Stimulated activated CD8-positive, alpha-beta memory T cell treated with anti-CD3 and anti-CD28 coated beads, Interleukin-15, amount 100 ng/mL, for 24 hours (primary cell): ENCODE measurements at regions not wholly inside any gene's neighbourhood (a gene's known extent, or its start where the extent isn't known, plus 50 kb on each side); places are given as distances from the start of the nearest gene placed in this dataset.
"Not testable (repeated sequence)": the region's sequence is repeated elsewhere in the genome, so short reads cannot be mapped to it uniquely, and the experiment has no call there.

Experiments used
- DNase-seq: peaks from one replicate; pipeline ENCODE4 v3.0.0-alpha.2; 2020; ENCODE audit warnings: low read depth

DNA sequence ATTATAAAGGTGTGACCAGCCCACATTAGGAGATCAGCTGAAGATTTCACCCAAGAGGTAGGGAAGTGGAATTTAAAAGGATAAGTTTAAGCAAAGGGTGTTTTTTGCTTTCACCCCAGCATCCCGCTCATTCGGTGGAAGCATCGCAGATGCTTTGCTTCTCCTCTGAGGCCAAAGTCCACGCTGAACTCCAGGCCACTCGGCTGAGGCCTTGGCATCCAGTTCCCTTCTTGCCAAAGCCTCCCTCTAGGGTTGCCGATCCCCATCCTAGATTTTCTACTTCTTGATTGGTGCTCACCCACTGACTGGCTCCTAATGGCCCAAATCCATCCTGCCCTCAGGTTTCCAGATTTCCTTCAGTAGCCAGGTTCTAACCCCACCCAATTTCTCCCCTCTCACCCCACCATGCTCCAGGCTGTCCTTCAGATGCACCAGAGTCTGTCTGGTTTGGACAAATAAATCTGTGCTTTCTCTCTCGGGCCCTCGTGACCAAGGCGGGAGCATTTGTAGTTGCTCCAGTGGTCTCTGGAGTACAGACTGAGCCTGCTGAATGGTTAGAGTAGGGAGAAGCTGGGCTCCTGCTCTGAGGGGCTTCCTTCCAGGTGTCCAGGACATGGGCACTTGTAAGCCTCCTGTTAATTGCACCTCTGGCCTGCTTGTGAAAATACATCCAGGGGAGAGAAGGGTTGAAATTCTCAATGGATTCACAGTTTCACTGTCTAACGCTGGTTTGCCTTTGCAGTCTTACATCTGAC, 193.2 kb downstream of the C1orf94 start:
- no peak for DNase-seq

DNA sequence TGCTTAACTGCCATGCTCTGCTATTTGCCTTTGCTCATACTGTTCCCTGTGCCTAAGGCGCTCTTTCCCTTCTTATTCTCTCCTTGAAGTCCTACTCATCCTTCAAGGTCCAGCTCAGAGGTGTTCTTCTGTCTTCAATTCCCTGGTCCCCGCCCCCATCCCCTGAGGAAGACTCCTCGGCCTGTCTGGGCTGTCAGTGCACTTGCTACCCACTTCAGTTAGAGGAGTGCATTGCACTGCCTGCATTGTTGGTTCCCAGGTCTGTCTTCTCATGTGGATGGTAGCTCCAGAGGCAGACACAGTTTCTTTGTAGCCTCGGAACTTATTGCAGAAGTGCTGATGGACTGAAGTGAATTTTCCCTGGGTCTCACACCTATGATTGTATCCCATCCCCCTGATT, 194.0 kb downstream of the C1orf94 start:
- no peak for DNase-seq

DNA sequence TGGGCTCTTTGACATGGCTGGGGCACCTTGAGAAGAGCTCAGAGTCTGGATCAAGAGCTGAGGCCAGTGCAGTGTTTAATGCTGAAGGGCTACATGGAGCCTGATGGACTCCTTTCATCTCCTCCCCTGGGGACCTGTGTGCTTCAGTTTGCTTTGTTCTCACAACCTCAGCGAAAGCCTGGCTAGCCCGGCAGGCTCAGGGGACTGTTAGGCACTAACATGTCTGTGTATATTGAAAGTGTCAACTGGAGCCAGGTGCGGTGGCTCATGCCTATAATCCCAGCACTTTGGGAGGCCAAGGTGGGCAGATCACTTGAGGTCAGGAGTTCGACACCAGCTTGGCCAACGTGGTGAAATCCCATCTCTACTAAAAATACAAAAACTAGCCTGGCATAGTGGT, 194.5 kb downstream of the C1orf94 start:
- not testable (repeated sequence) for DNase-seq

DNA sequence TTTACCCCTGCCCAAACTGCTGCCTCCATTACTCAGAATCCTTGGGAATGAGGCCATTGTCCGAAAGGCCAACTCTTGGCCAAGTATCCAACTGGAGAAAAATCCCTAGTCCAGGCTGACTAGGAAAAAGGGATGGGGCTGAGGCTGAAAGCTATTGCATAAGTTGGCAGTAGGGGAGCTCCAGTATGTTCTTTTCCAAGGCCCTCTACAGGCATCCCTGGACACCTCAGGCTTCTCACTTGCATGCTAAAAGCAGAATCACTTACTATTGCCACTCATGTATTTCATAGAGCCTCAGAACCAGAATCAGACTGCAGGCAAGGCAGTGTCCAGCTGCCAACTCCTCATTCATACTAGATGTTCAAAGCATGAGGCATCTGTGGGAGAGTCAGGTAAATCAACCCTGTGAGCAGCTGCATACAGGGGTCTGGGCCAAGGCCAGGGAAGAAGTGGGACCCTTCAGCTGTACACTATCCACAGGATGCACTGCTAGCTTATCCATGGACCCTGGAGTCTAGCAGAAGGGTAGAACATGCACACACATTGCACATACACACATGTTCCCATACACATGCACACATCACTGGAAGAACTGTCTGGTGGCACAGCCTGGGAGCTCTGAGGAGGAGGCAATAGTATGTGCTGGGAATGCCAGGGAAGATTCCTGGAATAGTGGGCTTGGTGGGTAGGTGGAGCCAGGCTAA, 195.3 kb downstream of the C1orf94 start:
- no peak for DNase-seq

DNA sequence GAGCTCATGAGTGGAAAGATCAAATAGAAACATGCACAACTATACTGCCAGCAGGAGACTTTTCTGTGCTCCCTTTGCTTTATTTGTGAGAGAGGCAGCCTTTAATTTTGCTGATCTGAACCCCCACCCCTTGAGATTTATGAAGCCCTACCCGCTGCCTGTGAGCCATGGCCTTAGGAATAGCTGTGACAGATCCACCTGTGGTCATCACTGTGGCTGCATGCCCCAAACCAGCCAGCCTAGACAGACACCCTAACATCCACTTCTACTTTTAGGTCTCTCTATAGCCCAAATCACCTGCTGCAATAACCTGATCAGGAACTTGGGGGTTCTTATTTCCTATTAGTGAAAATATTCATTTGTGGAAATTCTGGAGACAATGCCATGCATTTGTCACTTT, 196.2 kb downstream of the C1orf94 start:
- no peak for DNase-seq

DNA sequence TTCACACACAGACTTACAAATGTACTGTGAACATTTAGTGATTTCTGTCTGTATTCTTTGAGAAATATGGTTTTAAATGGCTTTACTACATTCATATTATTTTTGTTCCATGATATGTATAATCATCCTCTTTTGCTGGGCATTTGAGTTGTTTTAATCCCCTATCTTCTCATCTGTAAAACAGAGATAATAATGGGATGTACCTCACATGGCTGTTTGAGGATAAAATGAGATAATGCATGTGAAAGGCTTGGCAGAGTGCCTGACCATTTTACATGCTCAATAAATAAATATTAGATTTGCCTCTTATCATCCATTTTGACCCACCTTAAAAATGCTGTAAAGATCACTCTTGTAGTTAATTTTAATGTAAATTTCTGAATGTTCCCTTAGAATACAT, 197.2 kb downstream of the C1orf94 start:
- DNase-seq, result no peak

DNA sequence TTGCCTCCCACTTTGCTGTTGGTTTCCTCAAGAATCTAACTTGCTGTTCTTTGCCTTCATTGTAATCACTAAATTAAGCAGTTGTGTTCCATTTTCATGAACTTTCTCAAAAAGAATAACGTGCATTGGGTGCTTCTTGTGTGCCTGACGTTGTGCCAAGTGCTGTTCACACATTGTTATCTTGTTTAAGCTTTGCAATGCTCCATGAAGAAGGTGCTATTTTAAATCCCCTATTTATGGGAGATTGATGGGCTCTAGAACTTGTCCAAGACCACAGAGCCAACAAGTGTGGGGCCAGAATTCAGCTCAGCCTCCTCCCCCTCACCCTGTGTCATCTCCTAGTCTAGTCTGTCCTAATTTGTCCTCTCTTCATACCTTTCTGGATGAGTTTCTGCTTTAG, 199.8 kb downstream of the C1orf94 start:
- no peak for DNase-seq

DNA sequence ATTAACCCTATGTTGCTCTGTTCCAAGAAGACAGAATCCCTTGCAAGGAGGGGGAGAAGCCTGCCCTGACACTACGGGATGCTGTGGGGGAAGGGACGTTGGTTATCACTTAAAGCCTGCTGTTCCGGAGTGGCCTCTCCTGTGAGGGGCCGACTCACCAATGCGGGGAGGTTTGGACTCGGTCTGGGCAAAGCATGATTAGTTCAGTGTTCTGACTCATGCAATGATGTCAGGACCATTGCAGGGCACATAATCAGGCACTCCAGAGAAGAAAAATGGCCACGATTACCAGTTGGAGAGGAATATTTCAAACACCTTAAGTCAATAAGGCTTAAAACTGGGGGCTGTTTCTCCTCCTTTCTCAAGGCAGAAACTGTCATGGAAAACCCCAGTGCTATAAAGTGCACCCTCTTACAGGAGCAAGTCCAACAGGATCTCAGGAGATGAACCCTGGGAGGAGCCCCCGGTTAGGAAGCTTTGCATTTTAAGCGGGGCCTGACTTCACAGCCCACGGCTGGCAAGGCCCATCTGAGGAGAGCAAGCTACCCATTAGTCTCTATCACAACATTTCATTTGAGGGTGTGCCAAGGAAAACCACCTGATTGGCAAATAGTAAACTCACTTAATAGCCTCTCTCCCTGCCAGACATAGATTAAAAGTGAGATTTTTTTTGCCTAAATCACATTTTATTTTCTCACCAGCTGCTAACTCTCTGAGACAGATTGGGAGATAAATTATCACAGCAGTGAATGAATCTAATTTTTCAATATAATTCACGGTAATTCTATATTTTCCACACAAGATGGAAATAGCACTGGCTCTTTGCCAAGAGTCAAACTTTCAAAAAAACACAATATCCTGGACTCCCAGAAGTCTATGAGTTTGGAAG, 202.5 kb downstream of the C1orf94 start:
- DNase-seq, result no peak

DNA sequence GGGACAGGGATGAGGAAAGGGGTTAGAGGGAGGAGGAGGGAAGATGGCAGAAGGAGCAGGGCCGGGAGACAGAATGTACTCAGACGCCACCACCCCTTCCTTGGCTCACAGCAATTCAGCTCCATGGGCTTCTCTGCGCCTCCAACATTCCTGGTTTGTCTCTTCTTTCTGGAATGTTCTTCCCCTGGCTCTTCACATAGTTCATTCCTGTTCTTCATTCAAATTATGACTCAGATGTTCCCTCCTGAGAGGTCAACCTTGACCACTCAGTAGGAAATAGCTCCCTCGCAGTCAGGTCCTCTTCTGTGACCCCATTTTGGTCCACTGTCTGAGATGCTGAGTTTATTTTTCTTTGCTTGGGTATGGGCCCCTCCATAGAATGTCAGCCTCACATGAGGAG, 203.2 kb downstream of the C1orf94 start:
- no peak for DNase-seq

DNA sequence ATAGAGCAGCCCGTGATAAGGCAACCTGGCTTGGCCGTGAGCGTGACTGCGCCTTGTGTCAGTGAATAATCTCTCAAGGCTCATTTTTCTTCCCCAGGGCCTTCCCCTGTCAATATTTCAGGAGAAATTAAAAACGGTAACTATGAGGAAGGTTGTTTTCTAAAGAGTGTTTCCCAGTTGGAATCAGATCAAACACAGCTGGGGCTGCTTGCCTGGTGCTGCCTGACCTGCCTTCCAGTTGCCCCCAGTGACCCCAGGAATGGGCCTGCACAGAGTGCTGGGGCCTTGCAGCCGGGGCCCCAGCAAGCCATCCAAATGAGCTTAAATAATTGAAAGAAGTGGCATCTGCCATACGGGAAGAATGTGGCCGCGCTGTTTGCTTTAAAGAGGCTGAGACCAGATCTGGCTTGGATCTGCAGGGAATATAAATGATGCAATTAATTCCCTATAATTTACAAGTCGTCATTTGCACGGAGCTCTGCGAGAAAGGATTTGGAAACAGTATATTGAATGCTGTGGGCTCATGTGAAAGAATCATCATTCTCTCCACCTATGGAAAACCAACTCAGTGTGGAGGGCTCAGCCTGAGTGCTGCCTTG, 203.9 kb downstream of the C1orf94 start:
- DNase-seq, result no peak

DNA sequence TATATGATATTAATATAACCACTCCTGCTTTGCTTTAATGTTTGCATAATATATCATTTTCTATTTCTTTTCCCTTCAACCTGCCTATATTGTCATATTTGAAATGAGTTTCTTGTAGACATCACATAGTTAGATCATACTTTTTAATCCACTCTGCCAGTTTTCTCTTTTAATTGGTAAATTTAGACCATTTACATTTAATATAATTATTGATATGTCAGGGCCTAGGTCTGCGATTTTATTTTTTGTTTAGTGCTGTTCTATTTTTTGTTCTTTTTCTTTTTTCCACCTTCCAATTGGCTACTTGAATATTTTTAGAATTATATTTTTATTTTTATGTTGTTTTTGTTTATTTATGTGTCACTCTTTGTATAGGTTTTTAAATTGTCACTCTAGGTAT, 213.3 kb downstream of the C1orf94 start:
- DNase-seq, result no peak

DNA sequence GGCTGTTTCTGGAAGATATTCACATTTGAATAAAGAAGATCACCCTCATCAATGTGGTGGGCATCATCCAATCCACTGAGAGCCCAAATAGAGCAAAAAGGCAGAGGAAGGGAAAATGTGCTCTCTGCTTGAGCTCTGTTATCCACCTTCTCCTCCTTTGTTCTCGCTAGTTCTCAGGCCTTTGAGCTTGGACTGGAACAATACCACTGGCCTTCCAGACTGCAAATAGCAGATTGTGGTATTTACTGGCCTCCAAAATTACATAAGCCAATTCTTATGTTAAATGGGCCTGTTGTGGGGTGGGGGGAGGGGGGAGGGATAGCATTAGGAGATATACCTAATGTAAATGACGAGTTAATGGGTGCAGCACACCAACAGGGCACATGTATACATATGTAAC, 219.3 kb downstream of the C1orf94 start:
- no peak for DNase-seq

DNA sequence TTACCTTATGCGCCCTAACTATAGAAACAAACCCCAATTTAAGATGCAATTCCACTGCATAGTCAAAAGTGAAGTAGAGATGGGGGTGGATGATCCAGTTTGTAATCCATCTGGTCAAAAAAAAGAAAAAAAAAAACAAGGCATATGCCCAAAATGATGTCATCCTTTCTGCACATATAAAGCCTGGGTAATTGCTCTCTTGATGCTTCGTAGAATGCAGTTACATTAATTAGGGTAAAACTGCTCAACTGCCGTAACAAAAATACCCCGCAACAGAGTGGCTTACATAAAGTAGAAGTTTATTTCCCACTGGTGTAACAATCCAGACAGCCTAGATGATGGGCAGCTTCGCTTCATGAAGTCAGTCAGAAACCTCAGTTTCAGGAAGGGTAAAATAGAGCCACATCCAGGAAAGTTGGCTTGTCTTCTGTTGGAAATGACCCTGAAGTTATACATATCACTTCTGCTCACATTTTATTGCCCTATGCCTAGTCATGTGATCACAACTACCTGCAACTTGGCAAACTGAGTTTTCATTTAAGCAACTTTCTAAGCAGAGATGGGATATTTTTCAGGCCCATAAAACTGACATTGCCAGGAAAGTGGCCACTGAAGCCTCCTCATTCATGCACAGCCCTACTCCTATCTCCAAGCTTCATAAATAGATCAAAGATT, 221.7 kb downstream of the C1orf94 start:
- DNase-seq, result no peak

DNA sequence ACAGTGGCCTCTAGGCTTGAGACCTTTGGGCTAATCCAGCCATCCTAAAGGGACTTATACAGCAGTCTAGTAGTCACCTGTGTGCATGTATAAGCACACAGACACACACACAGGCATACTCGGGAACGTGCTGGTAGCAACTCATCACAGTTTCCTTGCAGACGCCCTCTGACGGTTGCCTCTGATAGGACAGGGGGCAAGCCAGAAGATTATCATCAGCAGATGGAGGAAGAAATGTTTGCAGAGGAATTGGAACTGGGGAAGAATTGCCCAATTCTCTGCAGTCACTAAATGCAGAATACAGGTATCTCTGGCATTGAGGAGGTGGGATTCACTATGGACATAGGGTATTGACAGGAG, 222.2 kb downstream of the C1orf94 start:
- DNase-seq, result no peak

DNA sequence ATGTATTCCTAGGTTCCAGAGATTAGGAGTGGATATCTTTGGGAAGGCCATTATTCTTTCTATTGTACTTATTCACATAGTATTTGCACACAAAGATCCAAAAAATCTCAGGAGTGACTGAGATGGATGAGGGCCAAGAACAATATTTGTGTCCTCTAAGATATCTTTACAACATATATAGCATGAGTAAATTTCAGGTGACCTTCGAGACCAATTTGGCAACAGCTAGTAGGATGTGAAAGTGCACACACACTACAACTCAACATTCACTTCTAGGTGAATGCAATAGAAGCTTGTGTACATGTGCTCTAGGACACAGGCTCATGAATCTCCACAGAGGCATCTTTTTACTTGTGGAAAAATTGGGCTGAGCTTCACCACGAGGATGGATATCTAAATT, 224.0 kb downstream of the C1orf94 start:
- no peak for DNase-seq

DNA sequence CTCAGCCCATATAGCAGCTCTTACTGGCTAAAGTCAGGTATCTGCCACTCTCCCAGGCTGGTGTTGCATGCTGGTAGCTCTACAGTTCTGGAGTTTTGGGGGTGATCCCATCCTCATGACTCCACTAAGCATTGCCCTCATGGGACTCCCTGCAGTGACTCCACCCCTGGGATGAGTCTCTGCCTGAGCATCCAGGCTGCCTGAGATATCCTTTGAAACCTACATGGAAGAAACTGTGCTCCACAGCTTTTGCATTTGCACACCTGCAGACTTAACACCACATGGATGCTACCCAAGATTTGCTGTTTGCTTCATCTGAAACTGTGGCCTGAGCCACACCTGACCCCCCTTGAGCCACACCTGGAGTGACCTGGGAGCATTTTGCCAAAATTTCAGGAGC, 226.4 kb downstream of the C1orf94 start:
- no peak for DNase-seq

DNA sequence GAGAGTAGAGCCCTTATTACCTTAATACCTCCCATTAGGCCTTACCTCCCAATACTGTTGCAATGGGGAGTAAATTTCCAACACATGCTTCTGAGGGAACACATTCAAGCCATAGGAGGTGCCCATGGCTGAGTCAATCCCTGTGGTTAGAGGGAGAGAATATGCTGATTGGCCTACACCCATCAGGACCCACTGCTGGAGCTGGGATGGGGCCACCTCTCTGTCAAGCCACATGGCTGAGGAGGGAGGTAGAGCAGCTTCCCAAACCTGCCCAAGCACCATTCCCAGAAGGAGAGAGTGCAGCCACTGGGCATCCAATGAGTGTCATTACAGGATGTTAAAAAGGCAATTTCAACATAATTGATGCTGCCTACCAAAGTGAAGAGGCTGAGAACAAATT, 228.1 kb downstream of the C1orf94 start:
- DNase-seq, result no peak

DNA sequence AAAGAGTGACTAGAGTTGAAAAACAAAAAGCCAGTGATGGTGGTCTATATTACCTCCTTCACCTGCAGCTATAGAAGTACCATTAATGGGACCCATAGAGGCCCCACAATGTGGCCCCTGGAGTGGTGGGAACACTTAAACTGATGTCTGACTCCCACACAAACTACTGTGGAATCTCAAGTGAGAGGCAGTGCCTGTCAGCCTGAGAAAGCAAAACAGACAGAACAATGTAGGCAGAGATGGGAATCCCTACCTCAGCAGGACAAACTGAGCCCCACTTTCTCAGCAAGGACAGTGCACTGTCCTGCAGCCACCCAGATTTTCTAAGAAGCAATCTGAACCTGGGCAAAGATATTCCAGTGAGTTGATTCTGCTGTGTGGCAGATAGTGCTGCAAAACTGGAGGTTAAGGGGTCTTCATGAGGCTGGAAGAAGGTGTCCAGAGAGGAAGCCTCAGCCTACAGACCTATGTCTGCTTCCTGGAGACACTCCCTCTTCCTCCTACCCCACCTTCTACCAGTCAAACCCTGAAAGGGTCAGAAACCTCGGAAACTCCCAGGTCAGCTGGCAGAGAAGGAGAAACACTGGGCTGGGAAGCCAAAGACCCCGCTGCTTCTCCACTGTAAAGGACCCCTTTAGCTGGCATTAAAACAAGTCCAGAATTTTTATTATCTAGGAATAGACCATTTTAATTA, 228.7 kb downstream of the C1orf94 start:
- no peak for DNase-seq

DNA sequence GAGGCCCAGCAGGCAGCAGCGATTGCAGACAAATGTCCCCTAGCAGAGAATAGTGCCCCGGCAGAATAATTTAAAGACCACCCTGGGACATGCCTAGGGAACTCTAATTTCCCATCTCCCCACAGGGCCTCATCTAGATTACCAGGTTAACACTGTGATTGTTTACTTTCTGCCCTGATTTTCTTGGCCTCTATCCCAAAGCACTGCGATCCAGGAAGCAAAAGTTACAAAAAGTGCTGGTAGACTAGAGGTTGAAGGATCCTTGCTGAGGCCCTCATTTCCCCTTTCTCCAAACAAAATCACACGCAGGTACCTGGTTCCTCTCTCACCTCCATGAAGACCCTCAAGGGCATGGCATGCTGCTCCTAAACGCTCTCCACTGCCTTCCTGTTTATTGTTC, 229.7 kb downstream of the C1orf94 start:
- no peak for DNase-seq

DNA sequence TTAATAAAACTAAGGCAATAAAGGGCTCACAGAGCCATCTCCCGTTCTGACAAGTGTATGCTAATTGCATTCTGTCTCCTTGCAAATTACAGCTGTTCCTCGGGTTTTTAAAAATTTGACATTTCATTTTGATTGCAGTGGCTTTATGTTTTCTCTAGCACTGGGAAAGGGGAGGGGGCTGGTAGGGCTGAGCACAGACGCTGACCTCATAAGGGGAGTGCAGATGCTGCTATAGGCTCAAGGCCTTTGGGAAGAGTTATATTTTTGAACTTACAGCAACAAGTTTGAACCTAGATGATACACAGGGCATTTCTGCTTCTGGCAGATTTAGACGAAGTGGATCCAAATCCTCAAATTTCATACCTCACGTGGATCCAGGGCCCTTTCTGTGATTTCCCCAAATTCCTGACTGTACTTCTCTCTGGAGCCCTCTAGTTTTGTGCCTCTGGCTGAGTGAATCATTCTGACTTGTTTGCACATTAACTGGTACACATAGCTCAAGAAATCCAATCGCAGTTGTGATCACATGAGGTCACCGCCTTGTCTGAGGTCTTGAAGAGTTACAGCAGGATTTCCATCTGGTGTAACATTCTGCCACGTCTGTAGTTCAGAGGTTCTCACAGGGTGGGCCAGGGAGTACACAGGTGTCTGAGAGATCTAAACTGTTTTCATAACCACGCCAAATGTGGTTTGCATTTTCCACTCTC, 230.3 kb downstream of the C1orf94 start:
- DNase-seq, result no peak

DNA sequence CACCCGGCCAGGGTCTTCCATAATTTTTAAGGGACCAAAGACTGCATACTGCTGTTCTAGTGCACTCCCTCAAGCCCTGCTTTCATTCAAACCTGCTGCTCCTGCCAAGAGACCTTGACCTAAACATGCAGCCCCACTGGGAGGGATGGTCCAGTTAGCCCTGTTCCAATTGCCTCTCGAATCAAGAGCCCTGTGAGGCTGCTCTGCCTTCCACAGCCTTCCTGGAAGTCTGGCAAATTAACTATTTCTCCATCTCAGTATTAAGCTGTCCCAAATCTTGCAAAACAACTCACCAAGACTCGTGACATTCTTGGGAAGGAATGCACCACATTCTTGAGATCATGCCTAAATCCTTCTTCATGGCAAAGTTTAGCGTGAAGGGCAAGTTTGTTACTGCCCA, 231.3 kb downstream of the C1orf94 start:
- DNase-seq, result no peak
